Prostate gland (tissue), 2 donors: ENCODE measurements at regions not wholly inside any gene's neighbourhood (a gene's known extent, or its start where the extent isn't known, plus 50 kb on each side); places are given as distances from the start of the nearest gene placed in this dataset.

Source experiments
- POLR2A ChIP-seq: fragments of 450-650 bp; IDR thresholded peaks from one replicate; pipeline ENCODE4 v1.6.1; 2016; ENCODE audit warnings: antibody characterized with exemption, mild to moderate bottlenecking
- TF ChIP-seq, protein P1 (sequence below), 4 experiments: fragments of 200-600 bp in 2 of 4; fragments of 450-650 bp in 2 of 4; sonication (generic) in 2 of 4; IDR thresholded peaks; 1 replicate in 3 of 4; 2 replicates in 1 of 4; pipeline ENCODE4 v1.5.1; 2016 to 2019; ENCODE audit warnings: antibody characterized with exemption in 4 of 4, mild to moderate bottlenecking in 2 of 4, moderate library complexity in 2 of 4

DNA sequence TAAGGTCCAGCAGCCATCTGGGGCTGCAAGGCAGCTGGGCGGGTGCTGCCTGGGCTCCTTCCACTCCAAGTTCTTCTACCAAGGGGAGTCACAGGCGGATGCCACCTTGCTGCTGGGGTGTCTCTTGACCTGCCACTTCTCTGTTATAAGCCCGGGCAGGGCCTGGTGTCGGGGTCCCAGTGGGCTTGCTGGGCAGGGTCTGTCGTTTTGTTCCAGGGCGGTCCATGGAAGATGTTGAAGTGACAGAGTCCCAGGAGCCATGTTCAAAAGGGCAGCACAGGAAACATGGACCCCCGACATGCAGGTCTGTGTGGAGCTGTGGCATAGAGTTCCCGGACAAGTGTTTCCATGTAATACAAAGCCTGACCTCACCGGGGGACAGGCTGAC lies 91.1 kb downstream of the TNFRSF13B start:
- TF ChIP-seq, protein P1, sequence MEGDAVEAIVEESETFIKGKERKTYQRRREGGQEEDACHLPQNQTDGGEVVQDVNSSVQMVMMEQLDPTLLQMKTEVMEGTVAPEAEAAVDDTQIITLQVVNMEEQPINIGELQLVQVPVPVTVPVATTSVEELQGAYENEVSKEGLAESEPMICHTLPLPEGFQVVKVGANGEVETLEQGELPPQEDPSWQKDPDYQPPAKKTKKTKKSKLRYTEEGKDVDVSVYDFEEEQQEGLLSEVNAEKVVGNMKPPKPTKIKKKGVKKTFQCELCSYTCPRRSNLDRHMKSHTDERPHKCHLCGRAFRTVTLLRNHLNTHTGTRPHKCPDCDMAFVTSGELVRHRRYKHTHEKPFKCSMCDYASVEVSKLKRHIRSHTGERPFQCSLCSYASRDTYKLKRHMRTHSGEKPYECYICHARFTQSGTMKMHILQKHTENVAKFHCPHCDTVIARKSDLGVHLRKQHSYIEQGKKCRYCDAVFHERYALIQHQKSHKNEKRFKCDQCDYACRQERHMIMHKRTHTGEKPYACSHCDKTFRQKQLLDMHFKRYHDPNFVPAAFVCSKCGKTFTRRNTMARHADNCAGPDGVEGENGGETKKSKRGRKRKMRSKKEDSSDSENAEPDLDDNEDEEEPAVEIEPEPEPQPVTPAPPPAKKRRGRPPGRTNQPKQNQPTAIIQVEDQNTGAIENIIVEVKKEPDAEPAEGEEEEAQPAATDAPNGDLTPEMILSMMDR (IDR thresholded peaks at IDR 0.05) = no peak
- no peak for TF ChIP-seq POLR2A
